HCT116 (cell line): ENCODE measurements at regions not wholly inside any gene's neighbourhood (a gene's known extent, or its start where the extent isn't known, plus 50 kb on each side); places are given as distances from the start of the nearest gene placed in this dataset.

ENCODE experiments used
- ATAC-seq: fragments of 200-7000 bp; cut with Tn5 transposase; 2 replicates; pipeline ENCODE4 v1.9.1; 2020; ENCODE audit warnings: mild to moderate bottlenecking, moderate library complexity
- BruUV-seq: library from RNA; stranded (reverse); fragments of 400-500 nt; replicated peaks from 2 replicates; lab custom pipeline; 2021; lab: Mats Ljungman, UMichigan
- CTCF ChIA-PET: fragments of 300-600 bp; sonication (Branson Sonifier 250); formaldehyde crosslinking; loops from one replicate; lab custom pipeline; 2021; ENCODE audit warnings: antibody characterized with exemption; lab: Charles Lee
- POLR2A ChIA-PET: fragments of 300-600, 350-600 bp; sonication (Branson Sonifier 250); formaldehyde crosslinking; loops from one replicate; lab custom pipeline; 2021; ENCODE audit warnings: antibody characterized with exemption; lab: Charles Lee
- RAD21 ChIA-PET, 2 experiments: fragments of 300-600 bp; sonication (Branson Sonifier 250); formaldehyde crosslinking; loops; one replicate each; lab custom pipeline; 2023; ENCODE audit warnings: low total read pairs in 2 of 2; ENCODE audit not compliant: uncharacterized antibody in 2 of 2, unreplicated experiment in 2 of 2, low non-redundant PET in 1 of 2; lab: Charles Lee
- DNase-seq: peaks from one replicate; pipeline ENCODE4 v3.0.0-alpha.2; 2010; ENCODE audit warnings: low read depth, low spot score
- H2AFZ ChIP-seq: fragments of 200-600 bp; shearing (Covaris generic), sonication (generic); 2 replicates; pipeline ENCODE4 v1.6.1; 2017; ENCODE audit warnings: low read depth, mixed run types, mixed read lengths, antibody characterized with exemption, low read length; ENCODE audit not compliant: poor library complexity, severe bottlenecking
- H3K27ac ChIP-seq: 2 replicates; pipeline ENCODE4 v1.5.1; 2012; ENCODE audit warnings: low read depth, low read length
- H3K27me3 ChIP-seq: fragments of 200-600 bp; sonication (generic); 2 replicates; pipeline ENCODE4 v1.6.1; 2016; ENCODE audit warnings: mixed run types, low read length, mixed read lengths; ENCODE audit not compliant: insufficient read depth
- H3K36me3 ChIP-seq, 2 experiments: fragments of 200-500 bp in 1 of 2; fragments of 200-600 bp in 1 of 2; sonication (Bioruptor generic) in 1 of 2; sonication (generic) in 1 of 2; 2 replicates each; pipeline versions ENCODE4 v1.5.1 to v1.6.1; 2014 to 2016; ENCODE audit warnings: low read length in 2 of 2, inconsistent platforms in 1 of 2, mixed read lengths in 1 of 2, mixed run types in 1 of 2; ENCODE audit not compliant: insufficient read depth in 2 of 2, control insufficient read depth in 1 of 2
- H3K4me1 ChIP-seq, 2 experiments: fragments of 200-600 bp in 1 of 2; sonication (generic) in 1 of 2; 2 replicates each; pipeline versions ENCODE4 v1.5.1 to v1.6.1; 2012 to 2017; ENCODE audit warnings: low read length in 2 of 2, inconsistent platforms in 1 of 2, mild to moderate bottlenecking in 1 of 2, mixed read lengths in 1 of 2, mixed run types in 1 of 2, moderate library complexity in 1 of 2; ENCODE audit not compliant: insufficient read depth in 2 of 2, control insufficient read depth in 1 of 2
- H3K4me2 ChIP-seq: fragments of 200-600 bp; sonication (generic); 2 replicates; pipeline ENCODE4 v1.6.1; 2017; ENCODE audit warnings: mixed run types, low read length, mixed read lengths
- H3K4me3 ChIP-seq, 2 experiments: fragments of 200-600 bp in 1 of 2; sonication (generic) in 1 of 2; replicated peaks in 1 of 2; 2 replicates each; pipeline ENCODE4 v1.5.1; 2011 to 2016; ENCODE audit warnings: low read length in 2 of 2, control low read depth in 1 of 2, low read depth in 1 of 2, mild to moderate bottlenecking in 1 of 2, mixed read lengths in 1 of 2, mixed run types in 1 of 2
- H3K79me2 ChIP-seq: fragments of 200-600 bp; sonication (generic); 2 replicates; pipeline ENCODE4 v1.6.1; 2017; ENCODE audit warnings: mild to moderate bottlenecking, mixed run types, low read length, moderate library complexity, mixed read lengths; ENCODE audit not compliant: insufficient read depth
- H3K9ac ChIP-seq: fragments of 200-600 bp; sonication (generic); 2 replicates; pipeline ENCODE4 v1.6.1; 2016; ENCODE audit warnings: low read length, mixed read lengths
- H3K9me2 ChIP-seq: fragments of 200-600 bp; sonication (generic), shearing (Covaris generic); 2 replicates; pipeline ENCODE4 v1.6.1; 2017; ENCODE audit warnings: mixed run types, mild to moderate bottlenecking, moderate library complexity; ENCODE audit not compliant: insufficient read depth
- H3K9me3 ChIP-seq, 2 experiments: fragments of 200-500 bp in 1 of 2; fragments of 200-600 bp in 1 of 2; sonication (Bioruptor generic) in 1 of 2; sonication (generic) in 1 of 2; 2 replicates each; pipeline ENCODE4 v1.6.1; 2014 to 2017; ENCODE audit warnings: low read length in 2 of 2, mixed read lengths in 2 of 2, inconsistent platforms in 1 of 2, low read depth in 1 of 2, mild to moderate bottlenecking in 1 of 2, mixed run types in 1 of 2, moderate library complexity in 1 of 2; ENCODE audit not compliant: control insufficient read depth in 1 of 2, insufficient read depth in 1 of 2
- H4K20me1 ChIP-seq: fragments of 200-600 bp; sonication (generic), shearing (Covaris generic); 2 replicates; pipeline ENCODE4 v1.6.1; 2017; ENCODE audit warnings: mixed run types, mild to moderate bottlenecking, moderate library complexity; ENCODE audit not compliant: insufficient read depth
- EGR1 ChIP-seq: IDR thresholded peaks from 2 replicates; pipeline ENCODE4 v1.6.1; 2012; ENCODE audit warnings: low read depth
- ELF1 ChIP-seq: IDR thresholded peaks from 2 replicates; pipeline ENCODE4 v1.6.1; 2012; ENCODE audit warnings: low read depth, borderline replicate concordance
- EZH2phosphoT487 ChIP-seq: fragments of 200-600 bp; IDR thresholded peaks from 2 replicates; pipeline ENCODE4 v1.6.1; 2018; ENCODE audit warnings: antibody characterized with exemption, borderline replicate concordance
- MAX ChIP-seq: IDR thresholded peaks from 2 replicates; pipeline ENCODE4 v1.6.1; 2012
- POLR2A ChIP-seq: IDR thresholded peaks from 2 replicates; pipeline ENCODE4 v1.7.0; 2011; ENCODE audit warnings: borderline replicate concordance; ENCODE audit not compliant: insufficient read depth, insufficient read length; ENCODE audit errors: extremely low read depth
- REST ChIP-seq: IDR thresholded peaks from 2 replicates; pipeline ENCODE4 v1.6.1; 2012; ENCODE audit warnings: low read depth
- ZBTB33 ChIP-seq: IDR thresholded peaks from 2 replicates; pipeline ENCODE4 v1.6.1; 2011; ENCODE audit warnings: mild to moderate bottlenecking, low read length, moderate library complexity; ENCODE audit not compliant: insufficient replicate concordance; ENCODE audit errors: extremely low read depth
- intact Hi-C: fragments of 100-400 bp; cut with micrococcal nuclease; formaldehyde crosslinking; loops from 2 replicates; pipeline ENCODE4 v1.10.0; 2022
- TF ChIP-seq, protein P1 (sequence below): IDR thresholded peaks from 2 replicates; pipeline ENCODE4 v1.6.1; 2012
- TF ChIP-seq, protein P2 (sequence below), 3 experiments: fragments of 200-600 bp in 1 of 3; sonication (generic) in 1 of 3; IDR thresholded peaks in 2 of 3; conservative IDR thresholded peaks in 1 of 3; 2 replicates each; pipeline ENCODE4 v1.5.1; 2012 to 2017; ENCODE audit warnings: low read depth in 2 of 3, low read length in 2 of 3, antibody characterized with exemption in 1 of 3, borderline replicate concordance in 1 of 3, control low read depth in 1 of 3, mild to moderate bottlenecking in 1 of 3, mixed read lengths in 1 of 3, mixed run types in 1 of 3, moderate library complexity in 1 of 3; ENCODE audit not compliant: insufficient read depth in 1 of 3

DNA sequence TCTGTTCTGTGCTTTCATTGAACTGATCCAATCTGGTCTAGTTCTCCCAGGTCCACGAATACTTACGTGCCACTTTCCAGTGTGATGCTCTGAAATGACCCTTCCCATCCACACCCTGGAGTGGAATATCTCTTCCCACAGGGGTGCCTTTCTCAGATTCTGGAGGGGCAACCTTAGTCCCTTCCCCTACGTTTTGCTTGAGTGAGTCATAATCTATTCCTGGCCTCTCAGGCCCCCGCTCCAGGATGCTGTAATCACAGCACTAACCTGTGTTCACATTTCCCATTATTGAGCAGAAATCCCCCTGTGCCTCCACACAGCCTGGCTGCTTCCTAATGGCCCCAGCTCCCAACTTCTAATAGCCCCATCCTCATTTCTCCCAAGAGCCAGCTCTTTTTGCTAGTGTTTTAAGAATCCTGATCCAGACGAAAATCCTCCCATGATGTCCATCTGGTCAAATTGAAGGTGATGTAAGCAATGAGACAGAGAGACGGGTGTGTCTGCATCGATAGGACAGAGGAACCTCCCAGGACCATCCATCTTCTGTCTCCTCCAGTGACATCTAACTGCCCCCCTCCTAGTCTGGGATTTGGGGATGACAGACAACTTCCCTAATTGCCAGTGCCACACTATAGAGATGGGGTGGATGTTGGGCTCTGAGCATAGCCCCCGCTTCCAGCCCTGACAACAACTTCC, 164.0 kb upstream of the MAF start:
- H3K9me3 ChIP-seq: peaks cover 54 to 56% of the 10 kb centered on the region in 2 experiments; a peak in 2 of 4 replicates
- H3K9me2 ChIP-seq: no peaks in the 10 kb centered on the region
- DNase-seq: no peak
- no peak overlapping the region for H3K4me3 ChIP-seq
- POLR2A ChIA-PET: no interaction called here
- TF ChIP-seq, protein P1, sequence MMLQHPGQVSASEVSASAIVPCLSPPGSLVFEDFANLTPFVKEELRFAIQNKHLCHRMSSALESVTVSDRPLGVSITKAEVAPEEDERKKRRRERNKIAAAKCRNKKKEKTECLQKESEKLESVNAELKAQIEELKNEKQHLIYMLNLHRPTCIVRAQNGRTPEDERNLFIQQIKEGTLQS: no peak
- TF ChIP-seq, all 23 proteins: peak for 0
- H3K4me2 ChIP-seq: no peak overlapping the region
- no peak overlapping the region for H3K9ac ChIP-seq
- no peaks in the 10 kb centered on the region for H3K27me3 ChIP-seq
- no peaks in the 10 kb centered on the region for H3K4me1 ChIP-seq
- no peak overlapping the region for H3K27ac ChIP-seq
- RAD21 ChIA-PET: no interaction called here
- ATAC-seq: no peak
- no peaks in the 10 kb centered on the region for H3K79me2 ChIP-seq
- no peaks in the 10 kb centered on the region for H3K36me3 ChIP-seq
- H4K20me1 ChIP-seq: no peaks in the 10 kb centered on the region
- no peak overlapping the region for H2AFZ ChIP-seq
- intact Hi-C loops: no loop called here
- CTCF ChIA-PET: no interaction called here
- no TSS peak for BruUV-seq

DNA sequence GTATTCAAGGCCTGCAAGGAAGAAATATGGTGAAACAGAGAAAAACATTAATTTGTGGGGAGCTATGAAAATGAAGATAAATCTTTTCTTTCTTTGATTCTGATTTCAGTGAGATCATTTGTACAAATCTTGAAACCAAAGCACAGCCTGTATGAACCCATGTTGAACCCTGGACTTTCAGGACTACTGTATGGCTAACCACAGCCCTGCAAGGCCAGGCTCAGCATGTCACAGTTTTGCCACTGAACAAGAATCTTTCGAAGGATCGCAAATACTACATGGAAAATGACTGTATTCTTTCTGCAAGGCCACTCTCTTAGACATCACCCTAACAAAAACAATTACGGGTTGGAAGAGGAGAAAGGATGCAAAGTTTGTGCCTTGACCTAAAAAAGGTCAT, 161.7 kb upstream of the MAF start:
- Histone ChIP-seq H3K36me3 (no peaks in the 10 kb centered on the region), H2AFZ (no peak overlapping the region), H3K79me2 (no peaks in the 10 kb centered on the region), H3K27me3 (no peaks in the 10 kb centered on the region), H3K9me2 (no peaks in the 10 kb centered on the region), H3K4me1 (no peaks in the 10 kb centered on the region), H3K27ac (no peak overlapping the region), H3K4me2 (no peak overlapping the region), H3K4me3 (no peak overlapping the region), H4K20me1 (no peaks in the 10 kb centered on the region), H3K9me3 (peaks cover 39 to 57% of the 10 kb centered on the region in 2 experiments; a peak in 2 of 4 replicates), H3K9ac (no peak overlapping the region)
- no TSS peak for BruUV-seq
- ChIA-PET POLR2A (no interaction called here), CTCF (no interaction called here), RAD21 (no interaction called here)
- DNase-seq: no peak
- intact Hi-C loops: no loop called here
- ATAC-seq: no peak
- TF ChIP-seq EGR1: no peak
- TF ChIP-seq ZBTB33: no peak
- no peak for TF ChIP-seq POLR2A
- no peak for TF ChIP-seq EZH2phosphoT487
- no peak for TF ChIP-seq MAX
- no peak for TF ChIP-seq REST
- TF ChIP-seq, protein P2, sequence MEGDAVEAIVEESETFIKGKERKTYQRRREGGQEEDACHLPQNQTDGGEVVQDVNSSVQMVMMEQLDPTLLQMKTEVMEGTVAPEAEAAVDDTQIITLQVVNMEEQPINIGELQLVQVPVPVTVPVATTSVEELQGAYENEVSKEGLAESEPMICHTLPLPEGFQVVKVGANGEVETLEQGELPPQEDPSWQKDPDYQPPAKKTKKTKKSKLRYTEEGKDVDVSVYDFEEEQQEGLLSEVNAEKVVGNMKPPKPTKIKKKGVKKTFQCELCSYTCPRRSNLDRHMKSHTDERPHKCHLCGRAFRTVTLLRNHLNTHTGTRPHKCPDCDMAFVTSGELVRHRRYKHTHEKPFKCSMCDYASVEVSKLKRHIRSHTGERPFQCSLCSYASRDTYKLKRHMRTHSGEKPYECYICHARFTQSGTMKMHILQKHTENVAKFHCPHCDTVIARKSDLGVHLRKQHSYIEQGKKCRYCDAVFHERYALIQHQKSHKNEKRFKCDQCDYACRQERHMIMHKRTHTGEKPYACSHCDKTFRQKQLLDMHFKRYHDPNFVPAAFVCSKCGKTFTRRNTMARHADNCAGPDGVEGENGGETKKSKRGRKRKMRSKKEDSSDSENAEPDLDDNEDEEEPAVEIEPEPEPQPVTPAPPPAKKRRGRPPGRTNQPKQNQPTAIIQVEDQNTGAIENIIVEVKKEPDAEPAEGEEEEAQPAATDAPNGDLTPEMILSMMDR (IDR thresholded peaks at IDR 0.05 in 2 of 3, conservative IDR thresholded peaks at IDR 0.05 in 1 of 3; ENCODE audit: borderline replicate concordance in 1 of 3, insufficient read depth in 1 of 3, low read depth in 2 of 3, low read length in 2 of 3): no peak
- TF ChIP-seq, protein P1: no peak
- no peak for TF ChIP-seq ELF1
